ENCODE measurements at regions not wholly inside any gene's neighbourhood (a gene's known extent, or its start where the extent isn't known, plus 50 kb on each side); places are given as distances from the start of the nearest gene placed in this dataset.

- H3K4me3 ChIP-seq (ENCODE audit: low read depth, low read length), result no peak overlapping the region
- no peak for TF ChIP-seq CTCF (IDR thresholded peaks at IDR 0.05; ENCODE audit: low read depth, low read length)
Measured at GRCh38 chr6:87884203-87884602, 163.4 kb upstream of the SPACA1 start.

- TF ChIP-seq CTCF (IDR thresholded peaks at IDR 0.05; ENCODE audit: low read depth, low read length), result no peak
- no peak overlapping the region for H3K4me3 ChIP-seq (ENCODE audit: low read depth, low read length)
Measured at GRCh38 chr6:87881342-87881895, 166.2 kb upstream of the SPACA1 start.

- H3K4me3 ChIP-seq (ENCODE audit: low read depth, low read length), result no peak overlapping the region
- no peak for TF ChIP-seq CTCF (IDR thresholded peaks at IDR 0.05; ENCODE audit: low read depth, low read length)
Measured at GRCh38 chr6:87879132-87879861, 168.3 kb upstream of the SPACA1 start.

- TF ChIP-seq CTCF (IDR thresholded peaks at IDR 0.05; ENCODE audit: low read depth, low read length), result no peak
- H3K4me3 ChIP-seq (ENCODE audit: low read depth, low read length), result no peak overlapping the region
Measured at GRCh38 chr6:87875781-87876180, 171.9 kb upstream of the SPACA1 start.

- H3K4me3 ChIP-seq (ENCODE audit: low read depth, low read length), result no peak overlapping the region
- no peak for TF ChIP-seq CTCF (IDR thresholded peaks at IDR 0.05; ENCODE audit: low read depth, low read length)
Measured at GRCh38 chr6:87873556-87873955, 171.5 kb upstream of the AKIRIN2 start.

GRCh38 chr6:87870556-87870955 is 168.5 kb upstream of the AKIRIN2 start:
- no peak for TF ChIP-seq CTCF (IDR thresholded peaks at IDR 0.05; ENCODE audit: low read depth, low read length)
- H3K4me3 ChIP-seq (ENCODE audit: low read depth, low read length), result no peak overlapping the region

- no peak overlapping the region for H3K4me3 ChIP-seq (ENCODE audit: low read depth, low read length)
- TF ChIP-seq CTCF (IDR thresholded peaks at IDR 0.05; ENCODE audit: low read depth, low read length), result no peak
Measured at GRCh38 chr6:87869064-87869905, 167.3 kb upstream of the AKIRIN2 start.

All from WI38 (cell line).